ENCODE measurements at regions not wholly inside any gene's neighbourhood (a gene's known extent, or its start where the extent isn't known, plus 50 kb on each side); places are given as distances from the start of the nearest gene placed in this dataset.

DNA sequence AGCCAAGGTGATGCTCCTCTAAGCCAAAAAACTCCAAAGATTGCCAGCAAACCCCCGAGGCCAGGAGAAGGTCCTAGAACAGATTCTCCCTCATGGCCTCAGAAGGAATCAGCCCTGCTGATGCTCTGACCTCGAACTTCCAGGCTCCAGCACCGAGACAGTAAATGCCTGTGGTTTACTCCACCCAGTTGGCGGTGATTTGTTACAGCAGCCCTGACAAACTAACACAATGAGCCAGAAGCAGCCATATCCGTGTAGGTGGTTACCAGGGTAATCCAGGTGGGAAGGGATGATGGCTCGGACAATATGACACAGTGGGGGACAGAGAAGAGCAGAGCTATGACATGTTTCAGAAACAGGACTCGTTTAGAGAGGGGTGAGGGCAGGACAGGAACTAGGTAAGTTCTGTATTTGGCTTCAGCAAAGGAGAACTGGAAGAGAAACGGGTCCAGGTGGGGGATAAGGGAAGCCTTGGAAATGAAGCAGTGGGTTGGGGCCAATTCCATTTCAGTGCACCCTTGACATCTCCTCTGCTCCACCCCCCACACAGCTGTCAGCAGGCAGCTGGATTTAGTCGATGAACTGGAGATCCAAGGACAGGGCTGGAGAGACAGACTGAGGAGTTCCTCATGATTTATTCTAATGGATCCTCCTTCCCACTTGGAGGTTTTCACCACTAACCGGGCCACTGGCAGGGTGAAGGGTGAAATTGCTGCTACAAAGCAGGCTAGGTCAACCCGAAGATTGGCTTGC lies 179.7 kb upstream of the SH3BP4 start:
- Histone ChIP-seq H3K9me3 (no peaks in the 10 kb centered on the region), H3K27me3 (no peaks in the 10 kb centered on the region), H3K4me3 (no peak overlapping the region), H3K36me3 (no peaks in the 10 kb centered on the region), H3K27ac (no peak overlapping the region), H3K4me1 (no peaks in the 10 kb centered on the region)
- TF ChIP-seq EP300 (IDR thresholded peaks at IDR 0.05), result no peak
- TF ChIP-seq POLR2A (IDR thresholded peaks at IDR 0.05), result no peak
- TF ChIP-seq, protein P1, sequence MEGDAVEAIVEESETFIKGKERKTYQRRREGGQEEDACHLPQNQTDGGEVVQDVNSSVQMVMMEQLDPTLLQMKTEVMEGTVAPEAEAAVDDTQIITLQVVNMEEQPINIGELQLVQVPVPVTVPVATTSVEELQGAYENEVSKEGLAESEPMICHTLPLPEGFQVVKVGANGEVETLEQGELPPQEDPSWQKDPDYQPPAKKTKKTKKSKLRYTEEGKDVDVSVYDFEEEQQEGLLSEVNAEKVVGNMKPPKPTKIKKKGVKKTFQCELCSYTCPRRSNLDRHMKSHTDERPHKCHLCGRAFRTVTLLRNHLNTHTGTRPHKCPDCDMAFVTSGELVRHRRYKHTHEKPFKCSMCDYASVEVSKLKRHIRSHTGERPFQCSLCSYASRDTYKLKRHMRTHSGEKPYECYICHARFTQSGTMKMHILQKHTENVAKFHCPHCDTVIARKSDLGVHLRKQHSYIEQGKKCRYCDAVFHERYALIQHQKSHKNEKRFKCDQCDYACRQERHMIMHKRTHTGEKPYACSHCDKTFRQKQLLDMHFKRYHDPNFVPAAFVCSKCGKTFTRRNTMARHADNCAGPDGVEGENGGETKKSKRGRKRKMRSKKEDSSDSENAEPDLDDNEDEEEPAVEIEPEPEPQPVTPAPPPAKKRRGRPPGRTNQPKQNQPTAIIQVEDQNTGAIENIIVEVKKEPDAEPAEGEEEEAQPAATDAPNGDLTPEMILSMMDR (IDR thresholded peaks at IDR 0.05), result no peak
- no peak for TF ChIP-seq POLR2AphosphoS5 (IDR thresholded peaks at IDR 0.05)
- 42% methylated on average over 11 of the region's 11 CpGs for WGBS
- no peak for DNase-seq (ENCODE audit: low spot score in 2 of 2)

DNA sequence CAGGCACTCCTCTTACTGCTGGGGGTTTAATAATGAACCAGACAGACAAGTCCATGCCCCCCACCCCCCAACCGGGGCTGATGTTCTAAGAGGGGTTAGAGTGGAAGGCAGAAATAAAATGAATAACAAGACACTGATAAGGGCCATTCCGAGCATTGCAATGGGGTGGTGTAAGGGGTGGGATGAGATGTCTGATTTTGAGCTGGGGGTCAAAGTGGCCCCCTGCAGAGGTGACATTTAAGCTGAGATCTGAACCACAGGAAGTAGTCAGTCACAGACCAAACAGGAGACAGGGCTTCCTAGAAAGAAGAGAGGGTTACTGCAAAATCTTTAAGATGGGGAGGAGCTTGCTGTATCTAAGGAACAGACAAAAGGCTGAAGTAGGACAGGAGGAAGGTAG lies 180.6 kb upstream of the SH3BP4 start:
- DNase-seq (ENCODE audit: low spot score in 2 of 2), result no peak
- TF ChIP-seq POLR2AphosphoS5 (IDR thresholded peaks at IDR 0.05) (no peak), EP300 (IDR thresholded peaks at IDR 0.05) (no peak), POLR2A (IDR thresholded peaks at IDR 0.05) (no peak)
- TF ChIP-seq, protein P1 (IDR thresholded peaks at IDR 0.05), result no peak
- 95% methylated on average over 2 of the region's 2 CpGs for WGBS

DNA sequence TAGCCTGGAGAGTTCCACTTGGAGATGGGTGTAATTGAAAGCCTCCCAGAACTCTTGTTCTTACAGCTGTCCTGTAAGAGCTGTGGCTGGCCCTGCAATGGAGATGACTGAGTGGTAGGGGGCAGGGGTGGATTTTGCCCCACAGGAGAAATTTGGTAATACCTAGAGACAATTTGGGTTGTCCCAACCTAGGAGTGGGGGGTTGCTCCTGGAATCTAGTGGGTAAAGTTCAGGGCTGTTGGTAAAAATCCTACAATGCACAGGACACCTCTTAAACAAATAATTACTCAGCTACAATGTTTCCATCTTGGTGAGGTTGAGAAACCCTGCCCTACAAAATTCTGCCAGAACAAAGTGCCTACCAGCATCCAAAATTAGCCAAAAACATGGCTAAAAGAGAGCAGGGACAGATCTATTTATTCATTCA lies 181.1 kb upstream of the SH3BP4 start:
- Histone ChIP-seq H3K4me1 (no peaks in the 10 kb centered on the region), H3K27me3 (no peaks in the 10 kb centered on the region), H3K9me3 (no peaks in the 10 kb centered on the region), H3K4me3 (no peak overlapping the region), H3K36me3 (no peaks in the 10 kb centered on the region), H3K27ac (no peak overlapping the region)
- TF ChIP-seq, protein P1 (IDR thresholded peaks at IDR 0.05), result no peak
- TF ChIP-seq POLR2AphosphoS5 (IDR thresholded peaks at IDR 0.05) (no peak), EP300 (IDR thresholded peaks at IDR 0.05) (no peak), POLR2A (IDR thresholded peaks at IDR 0.05) (no peak)
- DNase-seq (ENCODE audit: low spot score in 2 of 2), result no peak

More for the DNA sequence above, 180.6 kb upstream of the SH3BP4 start:
- Histone ChIP-seq H3K27me3 (no peaks in the 10 kb centered on the region), H3K4me3 (no peak overlapping the region), H3K4me1 (no peaks in the 10 kb centered on the region), H3K36me3 (no peaks in the 10 kb centered on the region), H3K27ac (no peak overlapping the region), H3K9me3 (no peaks in the 10 kb centered on the region)

DNA sequence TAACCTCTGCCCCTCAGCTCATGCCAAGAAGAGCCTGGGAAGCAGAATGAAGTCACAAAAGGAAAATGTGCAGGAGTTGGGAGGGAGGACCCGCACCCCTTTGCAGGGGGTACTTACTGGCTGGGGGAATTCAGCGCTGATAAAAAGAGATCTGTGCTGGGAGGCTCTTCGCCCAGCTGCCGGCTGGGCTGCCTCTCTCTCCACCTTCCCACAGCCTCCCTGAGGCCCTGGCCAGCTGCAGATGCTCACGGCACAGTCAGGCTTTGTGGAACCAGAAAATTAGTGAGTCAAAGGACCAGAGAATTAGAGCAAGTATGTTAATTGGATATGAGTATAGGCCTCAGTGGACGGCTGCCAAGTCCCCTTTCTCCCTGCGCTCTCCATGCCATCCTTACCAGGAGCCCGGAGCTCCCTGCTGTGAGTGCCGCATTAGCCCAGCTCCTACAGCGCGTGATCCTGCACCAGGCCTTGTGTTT lies 181.7 kb upstream of the SH3BP4 start:
- no peaks in the 10 kb centered on the region for H3K27me3 ChIP-seq
- no peak for TF ChIP-seq POLR2A (IDR thresholded peaks at IDR 0.05)
- no peak for TF ChIP-seq EP300 (IDR thresholded peaks at IDR 0.05)
- TF ChIP-seq, protein P1 (IDR thresholded peaks at IDR 0.05), result no peak
- TF ChIP-seq POLR2AphosphoS5 (IDR thresholded peaks at IDR 0.05), result no peak

DNA sequence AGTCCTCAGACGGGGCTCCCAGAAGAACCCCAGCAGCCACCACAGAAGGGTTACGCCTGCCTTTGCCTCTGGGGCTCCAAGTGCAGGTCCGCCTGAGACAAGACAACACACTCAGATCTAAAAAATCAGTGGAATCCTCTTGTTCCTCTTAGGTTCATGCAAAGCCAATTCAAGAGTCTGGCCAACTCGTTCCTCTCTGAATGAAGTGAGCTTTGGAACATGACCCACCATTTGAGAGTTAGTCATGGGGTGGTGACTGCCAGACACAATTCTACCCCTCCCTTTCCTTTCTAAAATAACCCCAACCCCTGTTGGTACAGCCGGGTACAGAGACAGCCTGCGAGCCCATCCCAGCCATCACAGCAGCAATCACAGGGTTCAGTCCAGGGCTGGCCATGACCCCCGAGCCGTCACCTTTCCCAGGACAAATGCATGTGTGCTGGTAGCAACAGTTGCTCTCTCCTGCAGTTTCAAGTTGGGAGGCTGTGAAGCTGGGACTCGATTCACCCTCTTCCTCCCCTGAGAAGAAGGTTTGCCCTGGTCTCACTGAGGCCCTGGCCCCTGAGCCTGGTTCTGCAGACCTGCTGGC lies 183.1 kb upstream of the SH3BP4 start:
- TF ChIP-seq EP300 (IDR thresholded peaks at IDR 0.05) (no peak), POLR2AphosphoS5 (IDR thresholded peaks at IDR 0.05) (no peak), POLR2A (IDR thresholded peaks at IDR 0.05) (no peak)
- TF ChIP-seq, protein P1 (IDR thresholded peaks at IDR 0.05), result no peak
- no peak for DNase-seq (ENCODE audit: low spot score in 2 of 2)
- no peaks in the 10 kb centered on the region for H3K9me3 ChIP-seq
- H3K36me3 ChIP-seq, result no peaks in the 10 kb centered on the region
- H3K4me1 ChIP-seq, result no peaks in the 10 kb centered on the region
- H3K27me3 ChIP-seq, result no peaks in the 10 kb centered on the region
- no peak overlapping the region for H3K27ac ChIP-seq
- 75% methylated on average over 9 of the region's 9 CpGs for WGBS
- H3K4me3 ChIP-seq, result no peak overlapping the region

More for the DNA sequence above, 181.7 kb upstream of the SH3BP4 start:
- Histone ChIP-seq H3K4me3 (no peak overlapping the region), H3K27ac (no peak overlapping the region), H3K36me3 (no peaks in the 10 kb centered on the region), H3K4me1 (no peaks in the 10 kb centered on the region), H3K9me3 (no peaks in the 10 kb centered on the region)
- 86% methylated on average over 11 of the region's 11 CpGs for WGBS
- no peak for DNase-seq (ENCODE audit: low spot score in 2 of 2)

All from suprapubic skin (tissue), 4 donors.